OCI-LY1 (cell line): ENCODE measurements at regions not wholly inside any gene's neighbourhood (a gene's known extent, or its start where the extent isn't known, plus 50 kb on each side); places are given as distances from the start of the nearest gene placed in this dataset.

Source experiments
- EZH2 ChIP-seq: fragments of 200-600 bp; sonication (generic), shearing (Covaris generic); IDR thresholded peaks from 2 replicates; pipeline ENCODE4 v1.8.0; 2017; ENCODE audit warnings: borderline replicate concordance, mixed run types, mild to moderate bottlenecking, antibody characterized with exemption, low read length, moderate library complexity, mixed read lengths
- TF ChIP-seq, protein P1 (sequence below): fragments of 200-600 bp; sonication (generic), shearing (Covaris generic); IDR thresholded peaks from 2 replicates; pipeline ENCODE4 v1.5.1; 2017; ENCODE audit warnings: mild to moderate bottlenecking, antibody characterized with exemption, low read length, moderate library complexity, mixed read lengths

DNA sequence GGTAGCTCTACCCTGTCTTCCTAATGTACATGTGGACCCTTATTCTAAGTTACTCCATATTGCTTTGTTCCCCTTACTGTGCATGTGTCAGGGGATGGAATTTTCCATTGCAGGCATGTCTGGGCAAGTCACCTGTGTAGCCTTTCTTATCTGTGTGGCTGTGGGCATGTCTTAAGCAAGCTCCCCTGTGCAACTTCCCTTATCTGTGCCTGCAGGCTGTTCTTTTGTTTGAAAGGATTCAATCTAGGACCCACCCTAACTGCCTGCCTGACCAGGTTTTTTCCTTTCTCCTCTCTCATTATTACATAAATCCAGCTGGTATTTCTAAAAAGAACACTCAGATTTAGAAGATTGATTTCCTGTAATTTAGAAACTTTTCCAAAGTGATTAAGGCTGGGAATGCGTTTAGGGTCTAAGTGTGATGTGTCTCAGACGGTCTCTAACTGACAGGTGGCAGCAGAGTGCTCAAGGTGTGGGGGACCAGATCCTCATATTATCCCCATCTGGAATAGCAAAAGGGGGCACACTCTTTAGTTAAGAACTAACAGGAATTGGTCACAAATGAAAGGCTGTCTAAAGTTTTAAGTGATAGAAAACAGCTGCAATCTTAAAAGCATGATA lies 198.9 kb upstream of the PPP1R2C start:
- TF ChIP-seq, protein P1, sequence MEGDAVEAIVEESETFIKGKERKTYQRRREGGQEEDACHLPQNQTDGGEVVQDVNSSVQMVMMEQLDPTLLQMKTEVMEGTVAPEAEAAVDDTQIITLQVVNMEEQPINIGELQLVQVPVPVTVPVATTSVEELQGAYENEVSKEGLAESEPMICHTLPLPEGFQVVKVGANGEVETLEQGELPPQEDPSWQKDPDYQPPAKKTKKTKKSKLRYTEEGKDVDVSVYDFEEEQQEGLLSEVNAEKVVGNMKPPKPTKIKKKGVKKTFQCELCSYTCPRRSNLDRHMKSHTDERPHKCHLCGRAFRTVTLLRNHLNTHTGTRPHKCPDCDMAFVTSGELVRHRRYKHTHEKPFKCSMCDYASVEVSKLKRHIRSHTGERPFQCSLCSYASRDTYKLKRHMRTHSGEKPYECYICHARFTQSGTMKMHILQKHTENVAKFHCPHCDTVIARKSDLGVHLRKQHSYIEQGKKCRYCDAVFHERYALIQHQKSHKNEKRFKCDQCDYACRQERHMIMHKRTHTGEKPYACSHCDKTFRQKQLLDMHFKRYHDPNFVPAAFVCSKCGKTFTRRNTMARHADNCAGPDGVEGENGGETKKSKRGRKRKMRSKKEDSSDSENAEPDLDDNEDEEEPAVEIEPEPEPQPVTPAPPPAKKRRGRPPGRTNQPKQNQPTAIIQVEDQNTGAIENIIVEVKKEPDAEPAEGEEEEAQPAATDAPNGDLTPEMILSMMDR, result peak; percentile 51
- no peak for TF ChIP-seq EZH2
